IMR-90 (cell line): ENCODE measurements at regions not wholly inside any gene's neighbourhood (a gene's known extent, or its start where the extent isn't known, plus 50 kb on each side); places are given as distances from the start of the nearest gene placed in this dataset.

Experiments used
- ATAC-seq: fragments of 200-7000 bp; cut with Tn5 transposase; 2 replicates; pipeline ENCODE4 v1.9.1; 2020; ENCODE audit warnings: low read depth, mild to moderate bottlenecking, moderate library complexity
- BruUV-seq: library from RNA; stranded (reverse); fragments of 400-500 nt; replicated peaks from 2 replicates; lab custom pipeline; 2021; lab: Mats Ljungman, UMichigan
- CTCF ChIA-PET: fragments of 300-600 bp; formaldehyde crosslinking; extraction: SDS; loops from one replicate; lab custom pipeline; 2021; ENCODE audit warnings: antibody characterized with exemption; lab: Yijun Ruan, JAX
- POLR2A ChIA-PET: fragments of 300-600 bp; sonication (Branson Sonifier 250); formaldehyde crosslinking; loops from one replicate; lab custom pipeline; 2022; ENCODE audit warnings: antibody characterized with exemption; ENCODE audit not compliant: unreplicated experiment; lab: Charles Lee
- DNase-seq: peaks from one replicate; pipeline ENCODE4 v3.0.0; 2013
- H2AFZ ChIP-seq: replicated peaks from 2 replicates; pipeline ENCODE3; 2013; ENCODE audit warnings: low read length, mild to moderate bottlenecking; ENCODE audit not compliant: poor library complexity
- H2AK5ac ChIP-seq: 2 replicates; pipeline ENCODE4 v1.6.1; 2013; ENCODE audit warnings: low read depth, low read length, inconsistent platforms
- H2AK9ac ChIP-seq: replicated peaks from 2 replicates; pipeline ENCODE3; 2013; ENCODE audit warnings: mild to moderate bottlenecking, low read depth, low read length, moderate library complexity; ENCODE audit not compliant: poor library complexity
- H2BK120ac ChIP-seq: 2 replicates; pipeline ENCODE4 v1.6.1; 2013; ENCODE audit warnings: low read depth, low read length, inconsistent platforms
- H2BK15ac ChIP-seq: 3 replicates; pipeline ENCODE4 v1.6.1; 2013; ENCODE audit warnings: low read depth, low read length, inconsistent platforms
- H2BK20ac ChIP-seq: 2 replicates; pipeline ENCODE4 v1.6.1; 2013; ENCODE audit warnings: low read depth, mild to moderate bottlenecking, inconsistent platforms, low read length, moderate library complexity
- H2BK5ac ChIP-seq: 2 replicates; pipeline ENCODE4 v1.6.1; 2013; ENCODE audit warnings: mild to moderate bottlenecking, low read depth, low read length, inconsistent platforms; ENCODE audit not compliant: poor library complexity, severe bottlenecking
- H3K14ac ChIP-seq: replicated peaks from 2 replicates; pipeline ENCODE4 v1.6.1; 2013; ENCODE audit warnings: low read depth, low read length, inconsistent platforms
- H3K18ac ChIP-seq: 2 replicates; pipeline ENCODE4 v1.6.1; 2013; ENCODE audit warnings: low read depth, low read length, control low read depth
- H3K23ac ChIP-seq: 2 replicates; pipeline ENCODE4 v1.6.1; 2013; ENCODE audit warnings: low read depth, low read length, inconsistent platforms
- H3K27ac ChIP-seq: 2 replicates; pipeline ENCODE4 v1.5.1; 2013; ENCODE audit warnings: mild to moderate bottlenecking, control low read depth, low read length; ENCODE audit not compliant: insufficient read depth
- H3K27me3 ChIP-seq: 2 replicates; pipeline ENCODE4 v1.6.1; 2013; ENCODE audit warnings: low read length; ENCODE audit not compliant: control insufficient read depth, insufficient read depth
- H3K36me3 ChIP-seq: 2 replicates; pipeline ENCODE4 v1.6.1; 2013; ENCODE audit warnings: low read length, mixed read lengths; ENCODE audit not compliant: control insufficient read depth, insufficient read depth
- H3K4ac ChIP-seq: 2 replicates; pipeline ENCODE4 v1.6.1; 2013; ENCODE audit warnings: low read depth, low read length, inconsistent platforms
- H3K4me1 ChIP-seq: 2 replicates; pipeline ENCODE4 v1.6.1; 2013; ENCODE audit warnings: low read length, mixed read lengths; ENCODE audit not compliant: control insufficient read depth, insufficient read depth
- H3K4me2 ChIP-seq: 2 replicates; pipeline ENCODE4 v1.6.1; 2013; ENCODE audit warnings: low read depth, mild to moderate bottlenecking, control low read depth, low read length, moderate library complexity
- H3K4me3 ChIP-seq: 2 replicates; pipeline ENCODE4 v1.5.1; 2013; ENCODE audit warnings: low read depth, mild to moderate bottlenecking, control low read depth, low read length, moderate library complexity; ENCODE audit not compliant: insufficient read depth
- H3K56ac ChIP-seq: 2 replicates; pipeline ENCODE4 v1.6.1; 2013; ENCODE audit warnings: low read length, inconsistent platforms; ENCODE audit not compliant: insufficient read depth; ENCODE audit errors: extremely low read depth
- H3K79me1 ChIP-seq, 2 experiments: 2 replicates each; pipeline ENCODE4 v1.6.1; 2013; ENCODE audit warnings: low read length in 2 of 2, inconsistent platforms in 1 of 2, low read depth in 1 of 2
- H3K9ac ChIP-seq: 2 replicates; pipeline ENCODE4 v1.6.1; 2013; ENCODE audit warnings: low read depth, low read length, control low read depth
- H3K9me1 ChIP-seq: 2 replicates; pipeline ENCODE4 v1.6.1; 2013; ENCODE audit warnings: low read length, inconsistent platforms; ENCODE audit not compliant: insufficient read depth
- H3K9me3 ChIP-seq: 2 replicates; pipeline ENCODE4 v1.6.1; 2013; ENCODE audit warnings: low read length; ENCODE audit not compliant: control insufficient read depth, insufficient read depth
- H4K20me1 ChIP-seq: 2 replicates; pipeline ENCODE4 v1.6.1; 2013; ENCODE audit warnings: low read length, inconsistent platforms; ENCODE audit not compliant: insufficient read depth
- H4K5ac ChIP-seq: 2 replicates; pipeline ENCODE4 v1.6.1; 2013; ENCODE audit warnings: mild to moderate bottlenecking, low read depth, low read length, control low read depth
- H4K8ac ChIP-seq, 2 experiments: 2 replicates each; pipeline ENCODE4 v1.6.1; 2013; ENCODE audit warnings: low read depth in 2 of 2, low read length in 2 of 2, control low read depth in 1 of 2, inconsistent platforms in 1 of 2
- H4K91ac ChIP-seq: 2 replicates; pipeline ENCODE4 v1.6.1; 2013; ENCODE audit warnings: low read depth, low read length, inconsistent platforms; ENCODE audit not compliant: insufficient read depth
- BHLHE40 ChIP-seq: fragments of 150-350 bp; IDR thresholded peaks from 2 replicates; pipeline ENCODE4 v1.6.1; 2016; ENCODE audit warnings: mild to moderate bottlenecking, low read depth, low read length
- CEBPB ChIP-seq: IDR thresholded peaks from 2 replicates; pipeline ENCODE4 v1.6.1; 2012; ENCODE audit warnings: low read depth, low read length, improper control_type of control experiment
- CHD1 ChIP-seq: IDR thresholded peaks from 2 replicates; pipeline ENCODE4 v1.6.1; 2012; ENCODE audit warnings: low read depth, low read length, improper control_type of control experiment
- CTCF ChIP-seq: conservative IDR thresholded peaks from 2 replicates; pipeline ENCODE4 v1.5.1; 2012; ENCODE audit warnings: mild to moderate bottlenecking, low read depth, low read length, improper control_type of control experiment
- ELK1 ChIP-seq: fragments of 150-350 bp; IDR thresholded peaks from 2 replicates; pipeline ENCODE4 v1.6.1; 2016; ENCODE audit warnings: low read depth, mild to moderate bottlenecking, low read length, moderate library complexity, borderline replicate concordance
- FOS ChIP-seq: fragments of 150-350 bp; IDR thresholded peaks from 2 replicates; pipeline ENCODE4 v1.6.1; 2016; ENCODE audit warnings: low read depth, low read length
- MAFK ChIP-seq: IDR thresholded peaks from 2 replicates; pipeline ENCODE4 v1.6.1; 2012; ENCODE audit warnings: low read depth, low read length, improper control_type of control experiment
- MAZ ChIP-seq: IDR thresholded peaks from 2 replicates; pipeline ENCODE4 v1.6.1; 2012; ENCODE audit warnings: low read depth, mild to moderate bottlenecking, low read length, improper control_type of control experiment, moderate library complexity, borderline replicate concordance
- MXI1 ChIP-seq: IDR thresholded peaks from 2 replicates; pipeline ENCODE4 v1.6.1; 2012; ENCODE audit warnings: low read depth, mild to moderate bottlenecking, low read length, moderate library complexity, borderline replicate concordance
- NFE2L2 ChIP-seq: fragments of 150-350 bp; IDR thresholded peaks from 2 replicates; pipeline ENCODE4 v1.6.1; 2016; ENCODE audit warnings: low read depth, mild to moderate bottlenecking, low read length
- POLR2A ChIP-seq: IDR thresholded peaks from 2 replicates; pipeline ENCODE4 v1.6.1; 2012; ENCODE audit warnings: mild to moderate bottlenecking, low read depth, low read length
- RAD21 ChIP-seq: IDR thresholded peaks from 2 replicates; pipeline ENCODE4 v1.6.1; 2012; ENCODE audit warnings: low read length, improper control_type of control experiment
- RCOR1 ChIP-seq: IDR thresholded peaks from 2 replicates; pipeline ENCODE4 v1.6.1; 2012; ENCODE audit warnings: mild to moderate bottlenecking, low read length, improper control_type of control experiment; ENCODE audit not compliant: insufficient replicate concordance
- RFX5 ChIP-seq: IDR thresholded peaks from 2 replicates; pipeline ENCODE4 v1.8.0; 2012; ENCODE audit warnings: low read depth, mild to moderate bottlenecking, low read length, moderate library complexity
- SMC3 ChIP-seq: fragments of 150-350 bp; IDR thresholded peaks from 2 replicates; pipeline ENCODE4 v1.6.1; 2016; ENCODE audit warnings: low read depth, mild to moderate bottlenecking, antibody characterized with exemption, low read length, moderate library complexity
- USF2 ChIP-seq: fragments of 150-350 bp; IDR thresholded peaks from 2 replicates; pipeline ENCODE4 v1.6.1; 2017; ENCODE audit warnings: mild to moderate bottlenecking, antibody characterized with exemption, low read length, low read depth
- WGBS, 2 experiments: methylation state at CpG; one replicate each; pipeline versions ENCODE4 v1.1.5 to v1.1.7; 2013; ENCODE audit warnings: missing lambda C conversion rate in 2 of 2; ENCODE audit not compliant: insufficient read length in 1 of 2; ENCODE audit errors: extremely low coverage in 2 of 2; 5-methylcytosine and 5-hydroxymethylcytosine counted together
- dilution Hi-C: fragments of 300-500 bp; cut with HindIII; formaldehyde crosslinking; loops from one replicate; pipeline ENCODE4 v1.14.3; 2018; ENCODE audit warnings: low sequenced_read_pairs; ENCODE audit not compliant: unreplicated experiment
- in situ Hi-C: fragments of 300-500 bp; cut with MboI; formaldehyde crosslinking; loops from 3 replicates; pipeline ENCODE4 v1.14.3; 2019; ENCODE audit warnings: low sequenced_read_pairs, inconsistent platforms, mixed read lengths
- intact Hi-C: fragments of 100-400 bp; cut with micrococcal nuclease; formaldehyde crosslinking; loops from 2 replicates; pipeline ENCODE4 v1.10.0; 2022

GRCh38 chr5:67636850-67637524 is 440.4 kb upstream of the CD180 start:
- no peaks in the 10 kb centered on the region for H3K27me3 ChIP-seq
- DNase-seq: no peak
- in situ Hi-C loops: no loop called here
- H3K9ac ChIP-seq: no peak overlapping the region
- H3K4me1 ChIP-seq: no peaks in the 10 kb centered on the region
- H3K4ac ChIP-seq: no peak overlapping the region
- no peak overlapping the region for H3K4me3 ChIP-seq
- 0 out of 2 replicates have a peak, but pooled peaks cover 2% of the 10 kb centered on the region for H3K9me3 ChIP-seq
- WGBS, 2 experiments: no CpG with 5 or more reads among the region's 3 CpGs
- no peak overlapping the region for H4K91ac ChIP-seq
- H2BK120ac ChIP-seq: no peak overlapping the region
- dilution Hi-C loops: no loop called here
- H3K56ac ChIP-seq: no peak overlapping the region
- no peak overlapping the region for H2BK20ac ChIP-seq
- no peak overlapping the region for H3K4me2 ChIP-seq
- H2AFZ ChIP-seq: no peak overlapping the region
- ChIA-PET CTCF (no interaction called here), POLR2A (no interaction called here)
- H3K9me1 ChIP-seq: no peaks in the 10 kb centered on the region
- no peak overlapping the region for H3K23ac ChIP-seq
- no peak overlapping the region for H2BK5ac ChIP-seq
- no peak overlapping the region for H2AK9ac ChIP-seq
- no peak overlapping the region for H2AK5ac ChIP-seq
- no peak overlapping the region for H3K18ac ChIP-seq
- H3K79me1 ChIP-seq: no peaks in the 10 kb centered on the region
- no TSS peak for BruUV-seq
- H4K5ac ChIP-seq: no peak overlapping the region
- no peak overlapping the region for H2BK15ac ChIP-seq
- ATAC-seq: no peak
- no peaks in the 10 kb centered on the region for H3K36me3 ChIP-seq
- TF ChIP-seq RCOR1 (no peak), SMC3 (no peak), MAFK (no peak), POLR2A (no peak), USF2 (no peak), MAZ (no peak), NFE2L2 (no peak), CEBPB (no peak), ELK1 (no peak), FOS (no peak), BHLHE40 (no peak), MXI1 (no peak), CHD1 (no peak), RFX5 (no peak), CTCF (no peak), RAD21 (no peak)
- no peak overlapping the region for H3K14ac ChIP-seq
- no peak overlapping the region for H4K8ac ChIP-seq
- H3K27ac ChIP-seq: no peak overlapping the region
- H4K20me1 ChIP-seq: no peaks in the 10 kb centered on the region
- intact Hi-C loops: no loop called here
